HL-60 (cell line): ENCODE measurements at regions not wholly inside any gene's neighbourhood (a gene's known extent, or its start where the extent isn't known, plus 50 kb on each side); places are given as distances from the start of the nearest gene placed in this dataset.

ENCODE experiments used
- DNase-seq, 2 experiments: peaks; one replicate each; pipeline ENCODE4 v3.0.0-alpha.2; 2010 to 2020; ENCODE audit warnings: low read depth in 1 of 2, low spot score in 1 of 2
- H3K27ac ChIP-seq: fragments of 250-450 bp; sonication (Bioruptor Pico); replicated peaks from 2 replicates; pipeline ENCODE4 v1.5.1; 2020; ENCODE audit warnings: mild to moderate bottlenecking, moderate library complexity
- H3K27me3 ChIP-seq: fragments of 250-450 bp; sonication (Bioruptor Pico); 2 replicates; pipeline ENCODE4 v1.5.1; 2021; ENCODE audit warnings: mild to moderate bottlenecking, moderate library complexity; ENCODE audit not compliant: insufficient read depth, poor library complexity, severe bottlenecking
- H3K4me3 ChIP-seq: replicated peaks from 2 replicates; pipeline ENCODE4 v1.5.1; 2011; ENCODE audit warnings: mild to moderate bottlenecking, control low read depth, low read length; ENCODE audit not compliant: insufficient read depth
- GABPA ChIP-seq: IDR thresholded peaks from 2 replicates; pipeline ENCODE4 v1.6.1; 2012; ENCODE audit warnings: low read depth
- POLR2AphosphoS5 ChIP-seq: IDR thresholded peaks from 2 replicates; pipeline ENCODE4 v1.6.1; 2012; ENCODE audit warnings: low read depth
- SPI1 ChIP-seq: IDR thresholded peaks from 2 replicates; pipeline ENCODE4 v1.6.1; 2012; ENCODE audit warnings: low read depth, mild to moderate bottlenecking, borderline replicate concordance
- TF ChIP-seq, protein P1 (sequence below): IDR thresholded peaks from 2 replicates; pipeline ENCODE4 v1.6.1; 2012; ENCODE audit warnings: low read depth; ENCODE audit not compliant: insufficient replicate concordance
- TF ChIP-seq, protein P2 (sequence below): IDR thresholded peaks from one replicate; pipeline ENCODE4 v1.5.1; 2011; ENCODE audit warnings: low read length, control low read depth, inconsistent platforms; ENCODE audit not compliant: insufficient read depth

DNA sequence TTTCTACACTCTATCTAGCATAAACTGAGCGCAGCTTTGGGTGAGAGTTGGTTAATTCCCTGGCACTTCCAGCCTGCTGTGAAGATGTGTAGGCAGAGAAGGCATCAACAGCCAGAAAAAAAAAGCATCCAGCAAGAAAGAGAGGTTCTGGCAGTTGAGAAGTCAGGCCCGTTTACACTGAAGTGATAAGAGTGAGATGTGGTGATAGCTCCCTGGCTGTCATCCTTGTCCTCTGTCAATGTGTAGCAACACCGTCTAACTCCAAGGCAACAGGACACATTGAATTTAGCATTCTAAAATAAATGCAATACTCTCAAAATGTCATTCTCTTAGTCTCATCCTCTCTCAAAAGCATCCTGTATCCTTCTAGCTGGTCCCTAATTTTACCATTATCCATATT, 193.6 kb upstream of the BTBD3 start:
- no peaks in the 10 kb centered on the region for H3K27me3 ChIP-seq
- H3K27ac ChIP-seq, result no peak overlapping the region
- no peak for TF ChIP-seq POLR2AphosphoS5
- TF ChIP-seq, protein P1, sequence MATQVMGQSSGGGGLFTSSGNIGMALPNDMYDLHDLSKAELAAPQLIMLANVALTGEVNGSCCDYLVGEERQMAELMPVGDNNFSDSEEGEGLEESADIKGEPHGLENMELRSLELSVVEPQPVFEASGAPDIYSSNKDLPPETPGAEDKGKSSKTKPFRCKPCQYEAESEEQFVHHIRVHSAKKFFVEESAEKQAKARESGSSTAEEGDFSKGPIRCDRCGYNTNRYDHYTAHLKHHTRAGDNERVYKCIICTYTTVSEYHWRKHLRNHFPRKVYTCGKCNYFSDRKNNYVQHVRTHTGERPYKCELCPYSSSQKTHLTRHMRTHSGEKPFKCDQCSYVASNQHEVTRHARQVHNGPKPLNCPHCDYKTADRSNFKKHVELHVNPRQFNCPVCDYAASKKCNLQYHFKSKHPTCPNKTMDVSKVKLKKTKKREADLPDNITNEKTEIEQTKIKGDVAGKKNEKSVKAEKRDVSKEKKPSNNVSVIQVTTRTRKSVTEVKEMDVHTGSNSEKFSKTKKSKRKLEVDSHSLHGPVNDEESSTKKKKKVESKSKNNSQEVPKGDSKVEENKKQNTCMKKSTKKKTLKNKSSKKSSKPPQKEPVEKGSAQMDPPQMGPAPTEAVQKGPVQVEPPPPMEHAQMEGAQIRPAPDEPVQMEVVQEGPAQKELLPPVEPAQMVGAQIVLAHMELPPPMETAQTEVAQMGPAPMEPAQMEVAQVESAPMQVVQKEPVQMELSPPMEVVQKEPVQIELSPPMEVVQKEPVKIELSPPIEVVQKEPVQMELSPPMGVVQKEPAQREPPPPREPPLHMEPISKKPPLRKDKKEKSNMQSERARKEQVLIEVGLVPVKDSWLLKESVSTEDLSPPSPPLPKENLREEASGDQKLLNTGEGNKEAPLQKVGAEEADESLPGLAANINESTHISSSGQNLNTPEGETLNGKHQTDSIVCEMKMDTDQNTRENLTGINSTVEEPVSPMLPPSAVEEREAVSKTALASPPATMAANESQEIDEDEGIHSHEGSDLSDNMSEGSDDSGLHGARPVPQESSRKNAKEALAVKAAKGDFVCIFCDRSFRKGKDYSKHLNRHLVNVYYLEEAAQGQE, result no peak
- TF ChIP-seq GABPA, result no peak
- TF ChIP-seq SPI1, result no peak
- TF ChIP-seq, protein P2, sequence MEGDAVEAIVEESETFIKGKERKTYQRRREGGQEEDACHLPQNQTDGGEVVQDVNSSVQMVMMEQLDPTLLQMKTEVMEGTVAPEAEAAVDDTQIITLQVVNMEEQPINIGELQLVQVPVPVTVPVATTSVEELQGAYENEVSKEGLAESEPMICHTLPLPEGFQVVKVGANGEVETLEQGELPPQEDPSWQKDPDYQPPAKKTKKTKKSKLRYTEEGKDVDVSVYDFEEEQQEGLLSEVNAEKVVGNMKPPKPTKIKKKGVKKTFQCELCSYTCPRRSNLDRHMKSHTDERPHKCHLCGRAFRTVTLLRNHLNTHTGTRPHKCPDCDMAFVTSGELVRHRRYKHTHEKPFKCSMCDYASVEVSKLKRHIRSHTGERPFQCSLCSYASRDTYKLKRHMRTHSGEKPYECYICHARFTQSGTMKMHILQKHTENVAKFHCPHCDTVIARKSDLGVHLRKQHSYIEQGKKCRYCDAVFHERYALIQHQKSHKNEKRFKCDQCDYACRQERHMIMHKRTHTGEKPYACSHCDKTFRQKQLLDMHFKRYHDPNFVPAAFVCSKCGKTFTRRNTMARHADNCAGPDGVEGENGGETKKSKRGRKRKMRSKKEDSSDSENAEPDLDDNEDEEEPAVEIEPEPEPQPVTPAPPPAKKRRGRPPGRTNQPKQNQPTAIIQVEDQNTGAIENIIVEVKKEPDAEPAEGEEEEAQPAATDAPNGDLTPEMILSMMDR, result no peak
- no peak for DNase-seq
- no peak overlapping the region for H3K4me3 ChIP-seq

DNA sequence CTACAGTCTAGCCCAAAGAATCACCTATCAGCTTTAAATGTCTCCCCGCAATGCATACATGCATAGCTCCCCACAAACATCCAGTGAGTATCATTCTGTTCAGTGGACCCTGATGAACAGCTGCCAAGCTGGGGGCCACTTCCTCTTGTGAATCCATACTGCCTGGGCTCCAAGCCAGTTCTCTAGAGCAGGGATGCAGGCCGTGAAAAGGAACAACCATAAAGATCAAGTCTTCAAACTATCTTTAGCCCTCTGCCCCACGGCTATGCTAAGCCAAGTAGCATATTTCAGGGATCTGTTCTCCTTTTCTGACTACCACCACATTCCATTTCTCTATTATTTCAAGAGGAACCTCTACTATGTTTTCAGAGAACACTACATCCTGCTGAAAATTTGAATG, 191.7 kb upstream of the BTBD3 start:
- Histone ChIP-seq H3K27me3 (no peaks in the 10 kb centered on the region), H3K27ac (no peak overlapping the region), H3K4me3 (no peak overlapping the region)
- no peak for DNase-seq
- TF ChIP-seq, protein P1, result no peak
- TF ChIP-seq SPI1, result peak; percentile 44; the same call in 1 of the 2 replicates

DNA sequence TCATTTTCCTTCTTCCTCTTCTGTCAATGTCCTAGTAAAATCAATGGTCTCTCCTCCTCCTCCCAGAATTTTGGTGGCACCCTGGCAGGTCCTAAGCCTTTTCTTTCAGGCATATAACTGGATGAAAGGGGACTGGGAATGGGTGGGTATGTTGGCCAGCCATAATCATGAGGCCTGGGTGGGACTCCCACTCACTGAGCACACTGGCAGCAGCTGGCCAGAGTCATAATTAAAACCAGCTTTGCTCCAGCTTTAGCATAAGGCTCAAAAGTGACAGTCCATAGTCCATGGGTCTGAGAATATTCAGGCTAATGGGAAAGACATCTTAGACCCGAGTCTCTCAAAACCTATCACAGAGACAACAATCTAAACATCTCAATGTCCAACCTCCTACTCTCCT, 190.0 kb upstream of the BTBD3 start:
- no peak for TF ChIP-seq POLR2AphosphoS5
- TF ChIP-seq, protein P1, result no peak
- TF ChIP-seq, protein P2, result no peak
- no peak for TF ChIP-seq SPI1
- no peak for TF ChIP-seq GABPA
- no peaks in the 10 kb centered on the region for H3K27me3 ChIP-seq
- no peak overlapping the region for H3K27ac ChIP-seq
- no peak for DNase-seq
- no peak overlapping the region for H3K4me3 ChIP-seq

DNA sequence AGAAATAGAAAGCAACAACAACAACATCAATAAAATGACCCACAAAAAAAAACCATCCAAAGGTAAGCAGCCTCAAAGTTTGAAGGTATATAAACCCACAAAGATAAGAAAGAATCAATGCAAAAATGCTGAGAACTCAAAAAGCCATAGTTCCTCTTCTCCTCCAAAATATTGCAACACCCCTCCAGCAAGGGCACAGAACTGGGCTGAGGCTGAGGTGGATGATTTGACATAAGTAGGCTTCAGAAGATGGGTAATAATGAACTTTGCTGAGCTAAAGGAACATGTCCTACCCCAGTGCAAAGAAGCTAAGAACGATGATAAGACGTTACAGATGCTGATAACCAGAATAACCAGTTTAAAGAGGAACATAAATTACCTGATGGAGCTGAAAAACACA, 188.8 kb upstream of the BTBD3 start:
- no peak overlapping the region for H3K4me3 ChIP-seq
- TF ChIP-seq GABPA, result no peak
- H3K27me3 ChIP-seq, result no peaks in the 10 kb centered on the region
- DNase-seq, result peak in 1 of 2 experiments; percentile 23
- H3K27ac ChIP-seq, result no peak overlapping the region
